Loucy (cell line): ENCODE measurements at regions not wholly inside any gene's neighbourhood (a gene's known extent, or its start where the extent isn't known, plus 50 kb on each side); places are given as distances from the start of the nearest gene placed in this dataset.

Experiments
- H2AFZ ChIP-seq: fragments of 200-600 bp; sonication (generic); 2 replicates; pipeline ENCODE4 v1.6.0; 2016; ENCODE audit warnings: antibody characterized with exemption, mild to moderate bottlenecking, low read length, moderate library complexity
- H3F3A ChIP-seq: fragments of 200-600 bp; 2 replicates; pipeline ENCODE4 v1.6.0; 2016; ENCODE audit warnings: antibody characterized with exemption, low read depth, mild to moderate bottlenecking
- H3K27me3 ChIP-seq: fragments of 200-600 bp; sonication (generic); 2 replicates; pipeline ENCODE4 v1.6.1; 2014; ENCODE audit warnings: low read length, mild to moderate bottlenecking; ENCODE audit not compliant: insufficient read depth, poor library complexity, severe bottlenecking
- H3K36me3 ChIP-seq: fragments of 200-600 bp; sonication (generic); 2 replicates; pipeline ENCODE4 v1.6.1; 2016; ENCODE audit warnings: low read length; ENCODE audit not compliant: insufficient read depth
- H3K4me1 ChIP-seq: fragments of 200-600 bp; sonication (generic); 2 replicates; pipeline ENCODE4 v1.5.1; 2014; ENCODE audit warnings: low read length, mild to moderate bottlenecking; ENCODE audit not compliant: insufficient read depth, poor library complexity, severe bottlenecking
- H3K4me2 ChIP-seq: fragments of 200-600 bp; sonication (generic); 2 replicates; pipeline ENCODE4 v1.6.0; 2014; ENCODE audit warnings: antibody characterized with exemption, low read length, low read depth, mild to moderate bottlenecking; ENCODE audit not compliant: poor library complexity, severe bottlenecking
- H3K4me3 ChIP-seq: fragments of 200-600 bp; sonication (generic); 2 replicates; pipeline ENCODE4 v1.5.1; 2014; ENCODE audit warnings: low read length, mild to moderate bottlenecking, mixed read lengths; ENCODE audit not compliant: poor library complexity, severe bottlenecking
- H3K79me2 ChIP-seq: fragments of 200-600 bp; sonication (generic); 2 replicates; pipeline ENCODE4 v1.6.1; 2014; ENCODE audit warnings: low read length; ENCODE audit not compliant: insufficient read depth
- H3K9ac ChIP-seq: fragments of 200-600 bp; sonication (generic); 2 replicates; pipeline ENCODE4 v1.6.0; 2014; ENCODE audit warnings: mild to moderate bottlenecking, low read depth, low read length, moderate library complexity; ENCODE audit not compliant: poor library complexity, severe bottlenecking
- H3K9me2 ChIP-seq: fragments of 200-600 bp; sonication (generic); replicated peaks from 2 replicates; pipeline ENCODE4 v1.6.1; 2016; ENCODE audit warnings: low read depth, low read length, mixed read lengths
- H3K9me3 ChIP-seq: fragments of 200-600 bp; sonication (generic); 2 replicates; pipeline ENCODE4 v1.6.1; 2014; ENCODE audit warnings: mild to moderate bottlenecking, antibody characterized with exemption, low read length, low read depth; ENCODE audit not compliant: insufficient read depth
- H4K20me1 ChIP-seq: fragments of 200-600 bp; sonication (generic); 2 replicates; pipeline ENCODE4 v1.6.0; 2014; ENCODE audit warnings: antibody characterized with exemption, low read length, mild to moderate bottlenecking; ENCODE audit not compliant: insufficient read depth, poor library complexity, severe bottlenecking
- CTCF ChIP-seq: fragments of 200-600 bp; sonication (generic); conservative IDR thresholded peaks from 2 replicates; pipeline ENCODE4 v1.5.1; 2014; ENCODE audit warnings: mild to moderate bottlenecking, antibody characterized with exemption, low read length
- EZH2phosphoT487 ChIP-seq: fragments of 200-600 bp; IDR thresholded peaks from 2 replicates; pipeline ENCODE4 v1.6.1; 2018; ENCODE audit warnings: antibody characterized with exemption, mild to moderate bottlenecking, moderate library complexity, borderline replicate concordance

DNA sequence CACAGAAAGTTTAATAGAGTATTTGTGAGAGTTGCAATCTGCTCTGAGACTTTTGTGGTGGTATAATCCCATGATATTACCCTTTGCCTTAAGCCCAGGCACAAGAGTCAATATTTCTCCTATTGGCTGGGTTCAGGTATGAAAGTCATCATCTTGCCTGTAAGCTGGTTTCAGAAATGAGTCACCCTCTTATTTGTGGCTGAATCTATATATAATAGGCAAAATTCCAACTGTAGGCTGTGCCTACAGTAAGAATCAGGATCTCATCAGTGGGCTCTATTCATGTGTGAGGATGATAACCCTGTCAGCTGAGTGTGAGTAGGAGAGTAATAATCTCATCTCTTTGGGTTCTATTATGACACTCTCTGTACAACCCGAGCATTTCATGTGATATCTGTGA lies 2103.1 kb downstream of the TP53TG3F start:
- TF ChIP-seq CTCF (no peak), EZH2phosphoT487 (no peak)
- H3K4me1 ChIP-seq, result no peaks in the 10 kb centered on the region

DNA sequence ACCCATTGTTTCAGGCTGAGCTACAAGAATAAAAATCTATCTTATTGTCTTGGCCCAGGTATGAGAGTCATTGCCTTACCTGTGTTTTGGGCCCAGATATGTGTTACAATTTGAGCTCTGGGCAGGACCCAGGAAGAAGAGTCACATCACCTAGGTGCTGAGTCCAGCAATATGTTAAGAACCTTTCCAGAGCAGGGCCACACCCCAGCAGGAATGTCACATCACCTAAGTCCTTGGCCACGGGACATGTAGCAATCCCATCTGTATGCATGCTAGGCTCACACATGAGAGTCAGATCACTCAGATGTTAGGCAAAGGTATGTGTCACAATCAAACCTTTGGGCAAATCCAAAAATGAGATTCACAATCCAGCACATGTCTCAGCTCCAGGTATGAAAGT lies 2103.5 kb downstream of the TP53TG3F start:
- Histone ChIP-seq H3K4me2 (no peak overlapping the region), H3K9ac (no peak overlapping the region), H3K36me3 (no peaks in the 10 kb centered on the region), H3K9me2 (no peaks in the 10 kb centered on the region), H3K79me2 (no peaks in the 10 kb centered on the region), H3K9me3 (0 out of 2 replicates have a peak, but pooled peaks cover 3% of the 10 kb centered on the region), H3F3A (no peaks in the 10 kb centered on the region), H4K20me1 (no peaks in the 10 kb centered on the region), H3K27me3 (no peaks in the 10 kb centered on the region), H3K4me1 (no peaks in the 10 kb centered on the region), H2AFZ (no peak overlapping the region), H3K4me3 (no peak overlapping the region)
- TF ChIP-seq CTCF, result no peak
- no peak for TF ChIP-seq EZH2phosphoT487

More for the DNA sequence above, 2103.1 kb downstream of the TP53TG3F start:
- no peak overlapping the region for H3K9ac ChIP-seq
- H3K4me3 ChIP-seq, result no peak overlapping the region
- H3K36me3 ChIP-seq, result no peaks in the 10 kb centered on the region
- H3K9me3 ChIP-seq, result 0 out of 2 replicates have a peak, but pooled peaks cover 3% of the 10 kb centered on the region
- H3K9me2 ChIP-seq, result no peaks in the 10 kb centered on the region
- H4K20me1 ChIP-seq, result no peaks in the 10 kb centered on the region
- no peaks in the 10 kb centered on the region for H3F3A ChIP-seq
- no peaks in the 10 kb centered on the region for H3K27me3 ChIP-seq
- H3K79me2 ChIP-seq, result no peaks in the 10 kb centered on the region
- H2AFZ ChIP-seq, result no peak overlapping the region
- no peak overlapping the region for H3K4me2 ChIP-seq

DNA sequence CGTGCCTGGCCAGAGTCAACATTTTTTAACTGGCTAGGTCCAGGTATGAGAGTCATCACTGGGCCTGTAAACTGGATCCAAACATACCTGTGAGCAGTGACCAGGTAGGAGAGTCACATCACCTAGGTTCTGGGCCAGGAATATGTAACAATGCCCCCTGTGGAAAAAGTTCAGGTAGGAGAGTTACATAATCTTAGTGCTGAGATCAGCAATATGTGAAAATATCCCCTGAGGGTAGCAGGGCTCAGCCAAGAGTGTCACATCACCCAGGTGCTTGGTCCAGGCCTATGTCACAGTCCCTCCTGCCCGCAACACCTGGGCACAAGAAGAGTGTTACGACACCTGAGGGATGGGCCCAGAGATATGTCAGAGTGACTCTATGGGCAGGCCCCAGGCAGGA lies 2104.7 kb downstream of the TP53TG3F start:
- Histone ChIP-seq H4K20me1 (no peaks in the 10 kb centered on the region), H3K36me3 (no peaks in the 10 kb centered on the region), H3K9me3 (no peaks in the 10 kb centered on the region), H3K9ac (no peak overlapping the region), H2AFZ (no peak overlapping the region), H3K4me3 (no peak overlapping the region), H3K4me1 (no peaks in the 10 kb centered on the region), H3K79me2 (no peaks in the 10 kb centered on the region), H3K4me2 (no peak overlapping the region), H3F3A (no peaks in the 10 kb centered on the region), H3K9me2 (no peaks in the 10 kb centered on the region), H3K27me3 (no peaks in the 10 kb centered on the region)
- TF ChIP-seq CTCF, result no peak
- no peak for TF ChIP-seq EZH2phosphoT487
